NCI-H1930 (cell line): ENCODE measurements at regions not wholly inside any gene's neighbourhood (a gene's known extent, or its start where the extent isn't known, plus 50 kb on each side); places are given as distances from the start of the nearest gene placed in this dataset.

Experiments used
- DNase-seq, 2 experiments: peaks; one replicate each; lab custom pipeline; 2025; lab: John Stamatoyannopoulos, UW

DNA sequence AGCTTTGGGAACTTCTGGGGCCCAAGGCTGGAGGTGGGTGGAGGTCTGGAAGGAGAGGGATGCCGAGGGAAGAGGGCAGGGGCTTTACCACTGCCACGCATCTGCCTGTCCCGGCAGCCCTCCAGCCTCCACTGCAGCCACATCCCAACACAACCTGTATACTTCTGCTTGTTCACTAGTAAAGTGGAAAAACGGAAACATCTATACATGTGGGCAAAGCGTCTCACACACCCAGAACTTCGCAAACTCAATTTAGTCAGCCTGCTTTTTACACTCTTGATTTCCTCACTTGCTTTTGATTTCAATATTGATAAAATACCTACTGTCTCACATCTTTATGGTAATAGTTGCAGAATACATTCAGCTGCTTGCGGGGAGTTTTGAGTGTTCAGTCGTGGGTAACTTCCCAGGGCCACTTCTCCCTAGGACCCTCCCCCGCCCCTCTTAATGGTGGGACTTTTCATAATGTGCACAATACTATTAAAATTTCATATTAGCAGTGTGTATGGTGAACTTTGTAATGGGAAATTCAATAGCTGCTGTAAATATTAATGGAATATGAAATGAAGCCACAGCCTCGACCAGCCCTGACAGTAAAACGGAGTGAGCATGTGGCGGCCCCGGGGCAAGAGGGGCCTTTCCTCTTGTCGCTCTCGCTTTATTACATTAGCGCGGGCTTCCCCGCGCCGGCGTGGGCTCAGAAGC lies 85.2 kb downstream of the NR2F2 start:
- DNase-seq, result no peak

DNA sequence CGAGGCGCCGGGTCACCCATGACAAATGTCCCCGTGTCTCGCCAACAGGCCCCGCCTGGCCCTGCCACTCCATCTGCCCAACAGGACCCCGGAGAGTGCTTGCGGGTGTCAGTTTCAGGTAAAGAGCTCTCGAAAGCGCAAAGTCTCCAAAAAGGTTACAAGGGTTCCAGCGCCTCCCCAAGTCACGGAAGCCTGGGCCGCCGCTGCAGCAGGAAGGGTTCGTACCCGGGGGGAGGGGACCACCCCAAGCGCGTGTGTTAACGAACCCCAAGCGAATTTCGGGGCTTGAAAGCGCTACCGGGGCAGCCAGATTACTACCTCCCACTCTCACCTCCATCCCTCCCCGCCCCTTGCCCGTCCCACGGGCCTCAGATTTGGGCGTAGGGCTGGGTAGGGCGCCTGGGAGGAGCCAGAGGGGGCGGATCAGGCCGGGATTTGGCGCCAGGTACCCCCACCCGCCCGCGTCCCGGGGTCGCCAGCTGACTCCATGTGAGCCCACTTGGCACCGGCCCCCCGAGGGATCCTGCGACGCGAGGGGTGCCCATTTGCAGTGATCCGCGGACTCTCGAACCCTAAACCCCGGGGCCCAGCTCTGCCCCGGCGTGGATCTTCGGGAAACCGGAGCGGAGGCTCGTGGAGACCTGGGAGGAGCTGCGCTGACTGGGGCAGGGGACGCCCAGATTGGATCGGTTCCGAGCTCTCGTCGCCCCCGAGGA lies 85.9 kb downstream of the NR2F2 start:
- DNase-seq, result no peak

DNA sequence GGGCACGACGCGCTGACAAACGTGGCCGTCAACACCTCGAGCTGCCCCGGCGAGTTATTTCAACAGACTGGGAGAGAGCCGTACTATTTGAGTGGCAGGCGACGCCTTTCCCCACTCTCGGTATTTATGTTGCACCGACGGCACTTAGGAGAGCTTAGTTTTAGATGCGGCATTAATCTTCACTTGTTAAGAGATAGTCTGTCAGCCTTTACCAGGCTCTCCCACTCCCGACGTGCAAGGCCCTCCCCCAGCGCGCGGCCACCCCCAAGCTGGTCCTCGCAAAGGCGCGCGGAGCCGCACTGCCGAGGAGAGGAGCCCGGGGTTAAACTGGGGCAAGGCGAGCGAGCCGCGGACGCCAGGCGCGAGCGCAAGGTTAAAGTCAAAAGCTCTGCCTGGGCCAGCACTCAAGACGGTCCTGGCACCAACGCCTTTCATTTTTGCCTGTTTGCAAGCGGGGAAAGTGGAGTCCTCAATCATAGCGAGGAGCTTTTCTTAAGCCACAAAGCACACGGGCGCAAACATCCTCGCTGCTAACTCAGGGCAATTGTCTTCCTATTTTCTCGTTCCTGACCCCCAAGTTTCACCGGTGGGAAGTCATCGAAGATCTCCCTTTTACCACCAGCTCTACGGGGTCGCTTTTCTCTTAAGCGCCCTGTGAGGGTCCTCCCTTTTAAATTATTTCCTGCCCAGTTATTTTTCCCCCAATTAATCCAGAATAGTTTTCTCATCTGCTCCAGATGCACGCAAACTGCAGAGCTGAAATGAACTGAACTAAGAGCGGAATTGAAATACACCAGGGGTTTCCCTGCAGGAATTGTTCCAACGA lies 86.6 kb downstream of the NR2F2 start:
- DNase-seq, result no peak

DNA sequence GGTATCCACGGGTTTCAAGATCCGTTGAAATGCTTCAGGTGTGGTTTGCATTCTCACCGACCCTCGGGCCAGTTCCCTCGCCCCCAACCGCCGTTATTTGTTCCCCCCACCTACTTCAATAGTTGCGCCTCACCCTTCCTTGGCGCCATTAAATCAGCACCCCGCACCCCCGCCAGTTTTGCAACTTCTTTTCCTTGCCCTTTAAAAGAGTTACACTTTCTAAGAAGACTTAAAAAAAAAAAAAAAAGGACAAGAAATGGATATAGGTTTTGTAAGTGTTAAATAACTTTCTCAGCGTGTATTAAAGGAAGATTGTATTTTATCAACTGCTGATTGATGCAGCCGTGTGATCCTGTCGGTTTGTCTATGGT lies 87.2 kb downstream of the NR2F2 start:
- DNase-seq, result no peak

DNA sequence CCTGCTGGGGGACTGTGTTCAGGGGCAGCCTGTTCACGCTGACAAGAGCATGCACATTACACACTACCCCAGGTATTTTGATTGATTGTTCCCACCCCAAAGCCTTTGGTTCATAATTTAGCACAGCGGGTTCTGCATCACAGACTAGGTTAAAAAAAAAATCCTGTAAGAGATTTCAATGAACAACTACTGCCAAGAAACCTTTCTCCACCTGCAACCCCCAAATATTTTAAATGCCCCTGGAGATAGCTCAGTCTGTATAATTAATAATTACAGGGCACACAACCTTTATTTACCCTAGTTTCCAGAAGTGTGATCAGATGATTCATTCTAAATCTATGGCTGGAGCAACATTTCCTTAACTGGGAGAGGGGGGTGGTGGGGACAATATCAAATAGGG lies 87.6 kb downstream of the NR2F2 start:
- DNase-seq, result no peak

DNA sequence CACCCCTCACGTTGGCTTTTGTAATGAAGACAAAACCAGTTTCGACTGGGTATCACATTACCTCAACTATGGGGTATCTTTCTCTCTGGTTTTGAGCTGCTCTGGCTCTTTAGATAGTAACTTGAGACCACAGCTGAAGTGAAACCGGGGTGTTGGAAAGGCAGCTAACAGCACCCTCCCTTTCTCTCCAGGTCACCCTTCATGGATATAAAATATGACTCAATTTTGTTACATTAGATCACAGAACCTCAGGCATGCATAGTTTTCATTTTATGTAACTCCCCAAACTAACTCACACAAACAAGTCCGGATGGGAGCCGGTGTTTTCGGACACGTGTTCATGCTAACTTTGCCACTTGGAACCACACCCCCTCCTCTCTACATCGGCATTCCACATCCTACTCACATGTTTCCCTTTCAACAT lies 90.7 kb downstream of the NR2F2 start:
- DNase-seq, result no peak

DNA sequence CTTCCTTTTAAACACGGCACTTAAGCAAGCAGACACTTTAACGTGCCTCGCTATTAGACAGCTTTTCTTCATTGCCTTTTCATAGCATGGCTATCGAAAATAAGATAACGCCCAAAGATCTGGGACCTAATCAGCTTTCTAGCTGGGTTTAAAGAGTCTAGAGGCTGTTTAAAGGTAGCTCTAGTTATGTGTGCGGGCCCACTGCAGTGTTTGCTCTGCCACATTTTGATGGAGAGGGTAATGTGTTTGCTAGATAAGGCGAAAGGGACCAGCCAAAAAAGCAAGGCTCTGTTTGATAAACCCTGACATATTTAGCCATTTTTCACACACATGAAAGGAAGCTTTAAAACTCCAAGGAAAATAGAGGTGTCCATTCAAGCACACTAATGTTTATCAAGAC lies 91.6 kb downstream of the NR2F2 start:
- DNase-seq, result no peak

DNA sequence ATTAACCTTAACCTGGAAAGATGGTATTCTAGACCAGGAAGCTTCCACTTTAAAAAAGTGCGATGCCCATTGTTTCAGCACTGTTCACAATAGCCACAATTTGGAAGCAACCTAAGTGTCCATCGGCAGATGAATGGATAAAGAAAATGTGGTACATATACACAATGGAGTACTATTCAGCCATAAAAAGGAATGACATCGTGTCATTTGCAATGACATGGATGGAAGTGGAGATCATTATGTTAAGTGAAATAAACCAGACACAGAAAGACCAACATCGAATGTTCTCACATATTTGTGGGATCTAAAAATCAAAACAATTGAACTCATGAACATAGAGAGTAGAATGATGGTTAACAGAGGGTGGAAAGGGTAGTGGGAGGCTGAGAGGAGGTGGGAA lies 94.2 kb downstream of the NR2F2 start:
- no peak for DNase-seq

DNA sequence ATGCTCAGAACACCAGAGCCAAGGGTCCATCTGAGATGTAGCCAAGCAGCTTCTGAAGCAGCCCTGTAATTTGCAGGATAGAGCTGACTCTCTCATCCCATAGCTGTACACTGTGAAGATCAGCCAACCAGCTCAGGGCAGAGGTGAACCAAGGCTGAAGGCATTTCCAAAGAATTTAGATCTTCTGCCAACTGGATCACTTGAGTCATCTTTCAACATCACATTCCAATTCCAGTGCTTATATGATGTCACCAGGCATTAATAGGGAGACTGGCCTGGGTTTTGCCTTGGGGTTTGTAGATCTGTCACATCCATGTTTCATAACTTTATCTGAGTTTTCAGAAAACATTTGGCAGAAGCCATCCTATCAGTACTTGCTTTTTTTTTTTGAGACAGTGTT lies 98.2 kb downstream of the NR2F2 start:
- DNase-seq, result no peak

DNA sequence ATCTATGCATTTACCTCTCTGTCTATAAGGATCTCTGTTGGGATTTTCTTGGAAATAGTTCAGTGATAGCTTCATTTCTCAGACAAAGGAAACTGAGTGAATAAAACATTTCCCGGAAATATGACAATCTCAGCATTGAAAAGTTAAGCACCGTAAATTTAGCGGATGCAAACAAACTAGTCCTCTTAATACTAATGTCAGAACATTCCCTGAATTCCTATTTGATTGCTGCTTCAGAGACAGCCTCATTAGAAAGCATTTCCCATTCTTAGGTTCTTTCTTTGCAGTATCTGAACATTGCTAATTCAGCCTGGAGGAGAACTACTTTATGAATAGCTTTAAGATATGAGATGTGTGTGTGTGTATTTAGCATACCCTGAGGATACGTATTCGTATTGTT lies 101.3 kb downstream of the NR2F2 start:
- no peak for DNase-seq

DNA sequence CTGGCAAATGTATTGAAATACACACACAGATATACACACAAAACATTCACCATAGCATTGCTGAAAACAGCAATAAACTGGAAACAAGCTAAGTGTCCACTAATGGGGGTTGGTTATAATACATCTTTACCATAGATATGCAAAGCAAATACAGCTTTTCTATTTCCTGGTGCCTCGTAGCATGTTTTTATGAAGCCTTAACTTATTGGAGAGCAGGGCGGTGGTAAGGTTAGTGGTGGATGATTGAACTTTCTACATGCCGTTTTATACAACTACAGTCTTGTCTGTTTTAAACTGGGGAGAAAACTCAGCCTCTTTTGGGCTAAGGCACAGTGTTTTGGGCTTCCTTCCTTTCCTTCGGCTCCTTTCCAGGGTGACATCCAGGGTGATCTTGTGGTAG lies 104.5 kb downstream of the NR2F2 start:
- DNase-seq, result no peak

DNA sequence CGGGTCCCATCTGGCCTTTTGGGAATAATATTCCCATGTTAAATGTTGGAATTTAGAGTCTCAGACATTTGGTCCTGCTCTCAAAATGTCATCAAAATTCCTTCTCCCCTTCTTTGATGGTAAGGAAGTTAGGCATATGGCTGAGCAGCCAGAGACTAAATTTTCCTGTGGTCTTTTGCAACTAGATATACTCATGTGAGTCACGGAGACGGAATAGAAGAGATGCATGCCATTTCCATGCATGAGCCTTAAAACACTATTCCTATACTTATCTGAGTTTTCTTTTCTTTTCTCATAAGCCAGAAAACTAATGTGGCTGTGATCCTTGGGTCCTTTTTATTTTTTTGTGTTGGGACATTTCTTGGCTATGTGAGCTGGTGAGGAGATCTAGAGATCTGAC lies 105.3 kb downstream of the NR2F2 start:
- DNase-seq, result no peak

DNA sequence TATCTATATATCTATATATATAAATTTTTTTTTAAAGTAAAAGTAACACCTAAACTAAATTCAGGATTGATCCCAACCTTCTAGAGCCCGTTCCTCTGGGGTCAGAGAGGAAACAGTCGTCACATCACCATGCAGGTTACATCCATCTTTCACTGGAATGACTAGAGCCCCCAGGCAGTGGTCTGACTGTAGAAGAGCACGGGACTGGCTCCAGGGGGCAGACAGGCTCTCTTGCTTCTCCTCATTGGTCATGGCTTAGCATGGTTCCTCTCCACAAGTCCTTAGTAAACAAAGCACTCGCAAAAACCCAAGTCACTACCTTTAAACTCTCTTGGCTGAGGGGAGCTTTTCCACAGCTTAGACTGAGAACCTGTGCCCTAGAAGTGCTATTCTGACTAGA lies 110.5 kb downstream of the NR2F2 start:
- no peak for DNase-seq

DNA sequence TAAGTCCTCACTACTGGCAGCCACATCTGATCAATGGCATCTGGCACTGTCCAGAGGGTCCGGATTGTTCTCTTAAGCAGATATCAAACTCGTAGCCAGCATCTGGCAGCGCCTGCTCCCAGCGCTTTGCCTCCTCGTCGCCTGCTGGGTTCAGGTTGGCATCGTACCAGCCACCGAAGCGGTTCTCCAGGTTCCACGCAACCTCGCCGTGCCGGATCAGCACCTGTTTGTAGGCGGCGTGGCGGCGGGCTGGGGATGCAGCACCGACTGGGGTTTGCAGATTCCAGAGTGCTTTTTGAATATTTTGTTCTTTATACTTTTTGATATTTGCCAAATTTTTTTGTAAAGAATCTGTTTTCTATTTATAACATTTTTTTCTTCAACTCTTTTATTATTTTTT lies 111.6 kb downstream of the NR2F2 start:
- DNase-seq, result no peak

DNA sequence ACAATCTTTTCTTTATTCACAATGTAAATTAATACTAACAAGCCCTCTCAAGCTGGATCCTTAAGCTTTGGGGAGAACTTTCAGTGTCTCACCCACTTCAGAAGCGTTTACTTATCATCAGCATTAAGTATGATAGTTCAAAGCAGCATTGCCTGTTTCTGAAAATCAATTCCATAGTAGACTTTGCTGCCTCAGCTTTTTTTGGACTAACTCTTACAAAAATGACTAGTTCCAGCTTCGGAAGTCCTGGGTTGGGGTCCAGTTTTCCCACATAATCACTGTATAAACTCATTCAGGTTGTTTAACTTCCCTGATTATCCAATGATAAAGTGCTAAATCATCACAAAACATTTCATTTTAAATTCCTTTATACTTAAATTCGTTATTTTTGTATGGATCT lies 114.4 kb downstream of the NR2F2 start:
- no peak for DNase-seq

DNA sequence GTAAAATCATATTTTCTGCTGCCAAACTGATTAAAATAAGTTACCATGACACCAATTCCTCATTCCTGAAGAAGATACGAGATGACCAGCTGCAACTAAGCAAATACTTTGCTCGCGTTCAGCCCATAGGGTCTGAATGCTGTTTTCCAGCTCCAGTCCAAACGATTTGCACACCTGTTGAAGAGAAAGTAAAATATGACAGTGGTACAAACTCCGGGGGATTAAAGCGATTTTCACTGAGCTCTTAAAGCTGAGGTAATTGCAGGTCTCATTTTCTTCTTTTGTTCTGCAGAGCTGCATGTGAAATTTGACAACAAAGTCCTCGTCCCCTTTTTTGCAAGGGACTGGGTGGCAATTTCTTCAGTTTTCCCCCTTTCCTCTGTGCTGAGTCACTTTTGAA lies 118.4 kb downstream of the NR2F2 start:
- peak in 1 of 2 experiments; percentile 0 for DNase-seq

DNA sequence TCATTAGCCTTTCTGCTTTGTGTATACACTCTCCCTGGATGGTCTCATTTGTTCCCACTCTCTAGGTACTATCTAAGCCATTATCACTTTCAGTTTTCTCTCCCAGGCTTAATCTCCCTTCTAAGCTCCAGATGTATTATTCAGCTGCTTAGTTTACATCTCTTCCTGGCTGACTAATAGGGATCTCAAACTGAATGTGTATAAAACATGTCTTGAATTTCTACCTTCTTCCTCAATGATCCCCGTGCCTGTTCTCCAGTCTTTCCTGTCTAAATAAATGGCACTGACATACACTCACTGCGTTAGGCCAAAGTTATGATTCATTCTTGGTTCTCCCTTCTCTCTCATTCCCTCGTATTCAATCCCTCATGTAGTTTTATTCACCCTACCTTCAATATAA lies 127.3 kb downstream of the NR2F2 start:
- no peak for DNase-seq

DNA sequence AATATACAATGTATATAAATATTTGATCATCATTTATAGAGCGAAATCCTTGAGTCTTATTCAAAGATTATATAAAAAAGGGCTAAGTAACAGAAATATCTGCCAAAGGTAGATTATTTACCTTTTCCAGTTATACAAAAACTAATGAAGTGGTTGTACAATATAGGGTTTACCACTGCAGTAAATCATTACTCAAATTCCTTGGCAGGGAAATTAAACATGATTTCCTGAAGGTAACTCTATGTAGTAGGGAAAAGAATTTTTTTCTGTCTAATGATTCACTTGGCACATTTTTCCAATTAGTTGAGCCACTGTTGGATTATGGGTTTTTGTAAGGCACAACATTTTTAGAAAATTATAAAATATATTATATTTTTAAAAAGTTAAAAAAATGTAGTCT lies 129.6 kb downstream of the NR2F2 start:
- no peak for DNase-seq

DNA sequence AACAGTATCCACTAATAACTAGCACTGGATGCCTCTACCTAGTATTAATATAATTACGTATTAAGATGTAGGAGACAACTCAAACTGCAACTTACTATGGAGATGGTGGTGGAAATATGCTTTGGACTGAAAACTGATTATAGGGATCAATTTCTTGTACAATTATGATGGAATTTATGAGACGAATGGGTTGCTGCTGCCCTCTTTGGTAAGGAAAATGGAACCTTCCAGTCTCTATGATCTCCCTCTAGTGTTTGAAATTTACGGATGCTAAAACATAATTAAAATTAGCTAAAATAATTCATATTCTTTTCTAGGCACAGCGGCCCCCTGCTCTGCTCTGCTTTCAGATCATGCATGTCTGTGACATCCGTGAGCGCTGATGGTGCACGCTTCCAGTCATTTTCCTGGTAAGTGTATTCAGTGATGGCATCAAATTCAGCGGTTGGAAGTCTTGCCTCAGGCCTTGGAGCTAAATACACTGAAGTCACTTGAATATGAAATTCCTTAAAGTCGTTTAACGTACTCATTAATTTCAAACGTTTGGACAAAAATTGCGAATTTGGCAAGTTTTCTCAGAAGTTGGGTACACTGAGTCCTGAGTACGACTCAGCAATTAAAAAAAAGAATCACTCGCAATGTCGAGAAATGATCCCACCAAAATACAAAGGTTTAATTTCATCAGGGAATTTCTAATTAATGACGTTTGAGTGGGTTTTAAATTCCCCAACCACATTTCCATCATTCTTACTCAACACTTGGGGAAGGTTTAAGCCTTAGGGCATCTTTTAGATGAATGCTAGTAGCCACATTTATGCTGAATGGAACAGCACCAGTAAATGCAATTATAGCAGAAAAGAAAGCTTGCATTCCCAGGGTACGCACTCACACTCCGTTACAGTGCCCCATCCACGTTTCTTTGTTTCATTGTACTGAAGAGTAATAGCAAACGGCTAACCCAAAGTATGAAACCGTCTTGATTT lies 132.6 kb downstream of the NR2F2 start:
- DNase-seq, result no peak

DNA sequence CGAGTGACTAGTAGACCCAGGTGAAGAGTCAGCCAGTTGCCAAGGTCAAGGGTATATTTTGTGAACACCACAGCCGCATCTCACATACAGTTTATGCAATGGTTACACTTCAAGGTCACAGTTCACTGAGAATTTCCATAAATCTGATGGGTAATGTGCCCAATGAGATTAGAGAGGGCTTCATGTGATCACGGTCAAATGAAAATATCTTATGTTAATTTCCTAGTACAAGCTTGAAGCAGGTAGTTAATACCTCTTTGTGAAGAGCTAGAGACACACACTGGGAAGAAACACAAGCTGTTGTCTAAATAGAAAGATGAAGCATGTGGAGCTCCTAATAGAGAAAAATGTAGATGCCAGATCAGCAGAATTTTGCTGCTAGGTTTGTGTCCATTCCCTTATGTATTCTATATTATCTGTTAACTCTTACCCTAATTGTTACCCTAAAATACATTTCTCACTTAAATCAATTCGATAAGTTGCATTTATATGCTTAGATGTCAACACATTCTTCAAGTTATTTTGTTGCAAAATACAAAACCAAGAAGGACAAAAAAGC lies 136.0 kb downstream of the NR2F2 start:
- no peak for DNase-seq

DNA sequence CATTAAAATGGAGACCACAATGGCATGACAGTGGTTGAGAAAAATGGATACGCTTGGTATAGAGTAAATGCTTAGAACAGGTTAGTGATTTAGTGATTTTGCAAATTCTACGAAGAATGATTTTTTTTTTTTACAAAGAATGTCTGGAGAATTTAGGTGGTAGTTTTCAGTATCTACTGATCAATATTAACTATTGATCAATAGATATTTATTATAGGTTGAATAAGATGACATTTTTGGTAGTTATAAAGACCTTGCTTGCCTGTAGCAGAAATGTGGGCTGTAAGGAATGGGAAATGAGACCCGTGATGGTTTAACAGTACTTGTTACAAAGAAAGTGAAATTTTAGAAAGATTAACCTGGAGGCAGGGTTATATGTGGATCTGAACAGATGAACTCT lies 137.5 kb downstream of the NR2F2 start:
- DNase-seq, result no peak
